HG02759 (cell line): ENCODE measurements at regions not wholly inside any gene's neighbourhood (a gene's known extent, or its start where the extent isn't known, plus 50 kb on each side); places are given as distances from the start of the nearest gene placed in this dataset.
"Not testable (repeated sequence)": the region's sequence is repeated elsewhere in the genome, so short reads cannot be mapped to it uniquely, and the experiment has no call there.

Experiments used
- ATAC-seq: cut with Tn5 transposase; IDR thresholded peaks from one replicate; pipeline ENCODE4 v1.9.1; 2021; ENCODE audit warnings: mild to moderate bottlenecking, moderate library complexity; ENCODE audit not compliant: unreplicated experiment

- ATAC-seq: no peak
Measured at GRCh38 chr10:55183993-55184392, 383.0 kb upstream of the PCDH15 start.

GRCh38 chr10:55180357-55180756, 379.3 kb upstream of the PCDH15 start:
- no peak for ATAC-seq

GRCh38 chr10:55174419-55174818, 373.4 kb upstream of the PCDH15 start:
- no peak for ATAC-seq

- ATAC-seq: no peak
Measured at GRCh38 chr10:55169493-55169892, 368.5 kb upstream of the PCDH15 start.

DNA sequence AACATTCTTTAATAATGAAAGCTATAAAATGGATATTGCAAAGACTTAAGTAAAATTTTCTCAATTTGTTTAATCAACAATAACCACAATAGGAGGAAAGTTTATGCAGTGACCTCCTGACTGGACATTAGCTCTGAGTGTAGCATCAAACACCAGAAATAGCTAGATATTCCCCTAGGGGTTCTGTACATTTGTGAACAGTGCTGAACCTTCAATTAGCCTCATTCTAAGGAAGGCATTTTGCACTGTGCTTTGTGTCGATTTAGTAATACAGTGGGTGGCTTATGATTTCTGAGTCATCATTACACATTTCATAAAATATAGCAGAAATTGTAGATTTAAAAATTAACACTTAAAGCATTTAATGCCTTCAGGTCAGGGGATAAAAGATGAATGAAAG, 367.3 kb upstream of the PCDH15 start:
- ATAC-seq: no peak

- no peak for ATAC-seq
Measured at GRCh38 chr10:55163388-55163979, 362.5 kb upstream of the PCDH15 start.

GRCh38 chr10:55162321-55162720, 361.3 kb upstream of the PCDH15 start:
- not testable (repeated sequence) for ATAC-seq

- ATAC-seq: no peak
Measured at GRCh38 chr10:55160655-55161283, 359.7 kb upstream of the PCDH15 start.

- no peak for ATAC-seq
Measured at GRCh38 chr10:55158633-55159032, 357.6 kb upstream of the PCDH15 start.

- no peak for ATAC-seq
Measured at GRCh38 chr10:55146032-55146431, 345.0 kb upstream of the PCDH15 start.

DNA sequence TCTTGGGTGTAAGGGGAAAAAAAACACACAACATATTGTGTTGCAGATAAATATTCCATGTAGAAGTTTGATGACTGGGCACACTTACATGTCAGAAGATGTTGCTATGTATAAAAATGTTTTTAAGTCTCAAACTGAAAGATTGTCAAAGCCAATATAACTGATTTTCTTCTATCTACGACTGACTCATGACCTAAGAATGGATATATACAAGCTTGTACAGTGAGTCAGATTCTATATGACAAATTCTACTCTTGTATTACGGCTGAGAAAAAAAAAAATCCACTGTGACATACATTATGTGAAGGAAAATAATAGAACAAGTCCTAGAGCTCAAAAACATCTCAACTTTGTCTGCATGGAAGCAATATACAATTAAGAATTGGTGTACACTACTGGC, 343.0 kb upstream of the PCDH15 start:
- no peak for ATAC-seq

DNA sequence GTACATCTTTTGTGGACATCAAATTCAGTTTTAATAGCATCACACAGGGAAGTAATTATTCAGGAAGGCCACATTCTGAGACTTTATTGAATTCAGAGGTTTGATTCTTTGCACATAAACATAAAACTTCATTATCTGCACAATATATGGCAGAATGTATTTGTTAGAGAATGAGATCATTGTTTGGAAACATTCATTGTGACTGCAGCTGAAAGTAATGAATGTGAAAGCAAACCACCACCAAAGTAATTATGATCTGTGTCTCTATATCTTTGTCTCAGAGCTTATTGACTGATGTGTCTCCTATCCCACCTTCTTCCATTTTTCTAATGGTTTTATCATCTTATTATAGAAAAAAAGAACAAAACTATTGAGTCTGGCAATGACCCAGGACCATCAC, 340.9 kb upstream of the PCDH15 start:
- ATAC-seq: no peak

DNA sequence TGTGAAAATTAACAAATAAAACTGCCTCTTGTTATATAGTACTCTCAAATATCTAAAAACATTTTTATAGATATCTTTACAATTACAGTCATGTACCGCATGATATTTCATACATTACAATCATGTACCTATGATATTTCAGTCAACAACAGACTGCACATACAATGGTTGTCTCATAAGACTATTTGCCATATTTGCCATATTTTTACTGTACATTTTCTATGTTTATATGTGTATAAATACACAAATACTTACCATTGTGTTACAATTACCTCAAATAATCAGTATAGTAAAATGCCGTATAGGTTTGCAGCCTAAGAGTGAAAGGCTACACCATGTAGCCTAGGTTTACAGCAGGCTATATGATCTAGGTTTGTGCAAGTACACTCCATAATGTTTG, 336.0 kb upstream of the PCDH15 start:
- no peak for ATAC-seq

GRCh38 chr10:55104738-55105137, 303.7 kb upstream of the PCDH15 start:
- no peak for ATAC-seq

DNA sequence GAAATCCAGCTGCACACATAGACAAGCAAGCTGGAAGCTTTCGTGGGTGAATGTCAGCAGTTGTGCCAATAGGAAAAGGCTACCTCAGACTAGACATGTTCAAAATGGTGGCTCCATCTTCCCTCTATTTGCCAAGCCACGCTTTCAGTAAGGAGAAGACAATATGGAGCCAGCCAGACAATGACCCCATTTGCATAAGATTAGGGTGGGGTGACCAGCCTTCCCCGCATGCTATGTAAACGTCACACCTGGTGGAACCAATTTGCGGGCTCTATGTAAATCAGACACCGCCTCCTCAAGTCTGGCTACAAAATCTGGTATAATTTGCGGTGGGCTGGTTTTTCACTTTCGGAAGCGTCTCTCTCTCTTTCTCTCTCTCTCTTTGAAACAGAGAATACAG, 297.4 kb upstream of the PCDH15 start:
- no peak for ATAC-seq

DNA sequence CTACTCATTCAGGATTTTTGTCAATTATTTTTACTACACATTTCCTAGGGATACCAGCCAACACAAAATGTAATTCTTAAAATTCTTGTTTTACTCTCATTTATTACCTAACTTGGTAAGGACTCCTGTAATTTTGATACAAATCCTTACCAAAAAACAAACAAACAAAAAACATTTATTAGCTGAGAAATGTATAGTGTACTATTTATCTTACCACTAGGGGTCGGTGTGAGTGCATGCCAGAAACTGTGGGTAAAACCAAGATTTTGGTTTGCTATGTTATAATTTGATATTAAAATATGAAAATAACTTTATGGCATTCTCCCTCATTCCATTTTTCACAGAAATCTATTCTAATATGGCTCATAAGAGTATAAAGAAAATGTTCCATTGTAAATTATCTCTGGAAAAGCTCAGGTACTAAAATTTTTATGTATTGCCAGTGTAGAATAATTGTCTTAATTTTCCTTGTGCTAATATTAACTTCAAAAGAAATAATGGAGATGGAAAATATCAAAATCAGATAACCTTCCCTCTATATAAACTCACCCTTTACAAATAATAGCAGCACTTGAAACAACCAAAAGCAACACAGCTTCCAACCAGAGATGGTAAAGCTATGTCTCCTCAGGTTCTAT, 290.8 kb upstream of the PCDH15 start:
- ATAC-seq: no peak

GRCh38 chr10:55078121-55078520, 277.1 kb upstream of the PCDH15 start:
- no peak for ATAC-seq

GRCh38 chr10:55065185-55065584, 264.2 kb upstream of the PCDH15 start:
- no peak for ATAC-seq

GRCh38 chr10:55063811-55064210, 262.8 kb upstream of the PCDH15 start:
- ATAC-seq: no peak

GRCh38 chr10:55062349-55062748, 261.3 kb upstream of the PCDH15 start:
- ATAC-seq: no peak

DNA sequence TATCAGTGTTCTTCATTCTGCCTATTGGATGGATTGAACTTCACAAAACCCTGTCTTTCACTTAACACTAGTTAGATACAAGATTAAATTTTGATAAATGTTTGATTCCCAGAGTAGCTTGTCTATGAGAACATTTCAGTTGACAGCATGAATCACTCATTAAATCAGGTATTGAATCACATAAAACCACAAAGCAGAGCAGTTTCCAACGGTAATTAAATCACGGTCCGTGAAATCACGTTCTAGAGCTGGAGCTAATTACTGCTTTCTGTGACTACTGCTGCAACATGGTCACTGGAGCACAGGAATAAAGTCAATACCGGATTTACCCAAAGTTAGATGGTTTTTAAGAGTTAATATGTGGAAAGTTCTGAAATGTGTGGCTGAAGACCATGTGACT, 257.8 kb upstream of the PCDH15 start:
- ATAC-seq: no peak

DNA sequence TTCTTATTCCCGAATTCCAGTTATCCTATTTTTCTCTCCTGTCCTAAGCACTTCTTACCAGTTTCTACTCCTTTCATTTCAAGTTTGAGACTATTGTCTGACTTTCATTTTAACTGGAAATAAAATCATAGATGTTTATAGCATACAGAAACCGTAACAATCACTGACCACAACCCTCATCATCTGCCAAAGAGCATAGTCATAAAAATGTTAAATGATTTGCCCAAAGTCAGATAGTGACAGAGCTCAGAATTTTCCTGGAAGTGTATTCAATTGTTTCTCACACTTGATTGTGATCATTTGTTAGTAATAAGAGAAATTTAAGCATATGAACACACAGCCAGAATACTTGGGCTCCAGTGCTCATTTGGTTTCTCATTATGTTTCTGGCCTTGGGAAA, 250.5 kb upstream of the PCDH15 start:
- no peak for ATAC-seq
